ENCODE measurements at regions not wholly inside any gene's neighbourhood (a gene's known extent, or its start where the extent isn't known, plus 50 kb on each side); places are given as distances from the start of the nearest gene placed in this dataset.

- Histone ChIP-seq H3K36me3 (ENCODE audit: insufficient read depth) (no peaks in the 10 kb centered on the region), H3K27ac (ENCODE audit: low read depth) (no peak overlapping the region), H3K4me1 (ENCODE audit: insufficient read depth) (no peaks in the 10 kb centered on the region), H3K4me3 (ENCODE audit: low read depth, low read length) (no peak overlapping the region)
- 90% methylated on average over 7 of the region's 7 CpGs for WGBS
- DNase-seq (ENCODE audit: extremely low spot score): no peak
Observed at GRCh38 chr2:48017136-48017535, 110.8 kb upstream of the FBXO11 start.

- H3K4me3 ChIP-seq (ENCODE audit: low read depth, low read length): no peak overlapping the region
- H3K36me3 ChIP-seq (ENCODE audit: insufficient read depth): no peaks in the 10 kb centered on the region
- no peaks in the 10 kb centered on the region for H3K4me1 ChIP-seq (ENCODE audit: insufficient read depth)
- no peak for DNase-seq (ENCODE audit: extremely low spot score)
- H3K27ac ChIP-seq (ENCODE audit: low read depth): no peak overlapping the region
Observed at GRCh38 chr2:48018480-48018879, 112.2 kb upstream of the FBXO11 start.

GRCh38 chr2:48026865-48027264 lies 120.6 kb upstream of the FBXO11 start:
- H3K4me3 ChIP-seq (ENCODE audit: low read depth, low read length): no peak overlapping the region
- no peak for DNase-seq (ENCODE audit: extremely low spot score)
- H3K4me1 ChIP-seq (ENCODE audit: insufficient read depth): no peaks in the 10 kb centered on the region
- H3K27ac ChIP-seq (ENCODE audit: low read depth): no peak overlapping the region
- 64% methylated on average over 1 of the region's 1 CpG for WGBS
- H3K36me3 ChIP-seq (ENCODE audit: insufficient read depth): no peaks in the 10 kb centered on the region

- no peaks in the 10 kb centered on the region for H3K36me3 ChIP-seq (ENCODE audit: insufficient read depth)
- WGBS: 88% methylated on average over 2 of the region's 2 CpGs
- H3K4me3 ChIP-seq (ENCODE audit: low read depth, low read length): no peak overlapping the region
- no peak for DNase-seq (ENCODE audit: extremely low spot score)
- H3K27ac ChIP-seq (ENCODE audit: low read depth): no peak overlapping the region
- H3K4me1 ChIP-seq (ENCODE audit: insufficient read depth): no peaks in the 10 kb centered on the region
Observed at GRCh38 chr2:48032765-48033164, 126.5 kb upstream of the FBXO11 start.

GRCh38 chr2:48034295-48034694 lies 128.0 kb upstream of the FBXO11 start:
- H3K4me1 ChIP-seq (ENCODE audit: insufficient read depth): no peaks in the 10 kb centered on the region
- no peaks in the 10 kb centered on the region for H3K36me3 ChIP-seq (ENCODE audit: insufficient read depth)
- H3K4me3 ChIP-seq (ENCODE audit: low read depth, low read length): no peak overlapping the region
- no peak overlapping the region for H3K27ac ChIP-seq (ENCODE audit: low read depth)
- DNase-seq (ENCODE audit: extremely low spot score): no peak

- no peaks in the 10 kb centered on the region for H3K36me3 ChIP-seq (ENCODE audit: insufficient read depth)
- no peaks in the 10 kb centered on the region for H3K4me1 ChIP-seq (ENCODE audit: insufficient read depth)
- H3K4me3 ChIP-seq (ENCODE audit: low read depth, low read length): no peak overlapping the region
- H3K27ac ChIP-seq (ENCODE audit: low read depth): no peak overlapping the region
- WGBS: 95% methylated on average over 2 of the region's 2 CpGs
- DNase-seq (ENCODE audit: extremely low spot score): no peak
Observed at GRCh38 chr2:48036312-48036711, 130.0 kb upstream of the FBXO11 start.

GRCh38 chr2:48039209-48039990 lies 133.1 kb upstream of the FBXO11 start:
- no peak overlapping the region for H3K27ac ChIP-seq (ENCODE audit: low read depth)
- no peak overlapping the region for H3K4me3 ChIP-seq (ENCODE audit: low read depth, low read length)
- no peaks in the 10 kb centered on the region for H3K36me3 ChIP-seq (ENCODE audit: insufficient read depth)
- no peak for DNase-seq (ENCODE audit: extremely low spot score)
- H3K4me1 ChIP-seq (ENCODE audit: insufficient read depth): no peaks in the 10 kb centered on the region
- 82% methylated on average over 3 of the region's 3 CpGs for WGBS

GRCh38 chr2:48043131-48043700 lies 136.9 kb upstream of the FBXO11 start:
- whole genome bisulfite sequencing: 83% methylated on average over 4 of the region's 4 CpGs
- H3K27ac ChIP-seq (ENCODE audit: low read depth): no peak overlapping the region
- H3K4me3 ChIP-seq (ENCODE audit: low read depth, low read length): no peak overlapping the region
- H3K36me3 ChIP-seq (ENCODE audit: insufficient read depth): no peaks in the 10 kb centered on the region
- no peak for DNase-seq (ENCODE audit: extremely low spot score)
- no peaks in the 10 kb centered on the region for H3K4me1 ChIP-seq (ENCODE audit: insufficient read depth)

DNA sequence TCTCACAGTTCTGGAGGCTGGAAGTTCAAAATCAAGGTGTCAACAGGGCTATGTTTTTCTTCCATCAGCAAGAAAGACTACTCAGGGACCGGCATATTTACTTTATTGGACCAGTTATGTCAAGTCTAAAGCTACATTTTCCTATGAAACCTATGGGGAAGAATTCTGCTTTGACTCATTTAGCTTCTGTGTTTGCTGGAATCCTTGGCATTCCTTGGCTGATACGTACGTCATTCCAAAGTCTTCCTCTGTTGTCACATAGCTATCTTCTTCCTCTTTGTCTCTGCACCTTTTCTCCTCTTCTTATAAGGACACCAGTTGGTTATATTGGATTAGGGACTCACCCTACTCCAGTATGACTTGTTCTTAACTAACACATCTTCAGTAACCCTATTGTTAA lies 137.4 kb upstream of the FBXO11 start:
- H3K27ac ChIP-seq (ENCODE audit: low read depth): no peak overlapping the region
- no peak for DNase-seq (ENCODE audit: extremely low spot score)
- H3K4me3 ChIP-seq (ENCODE audit: low read depth, low read length): no peak overlapping the region
- no peaks in the 10 kb centered on the region for H3K36me3 ChIP-seq (ENCODE audit: insufficient read depth)
- WGBS: 87% methylated on average over 3 of the region's 3 CpGs
- H3K4me1 ChIP-seq (ENCODE audit: insufficient read depth): no peaks in the 10 kb centered on the region

GRCh38 chr2:48045613-48046012 lies 139.3 kb upstream of the FBXO11 start:
- WGBS: 86% methylated on average over 1 of the region's 1 CpG
- Histone ChIP-seq H3K4me1 (ENCODE audit: insufficient read depth) (no peaks in the 10 kb centered on the region), H3K36me3 (ENCODE audit: insufficient read depth) (no peaks in the 10 kb centered on the region), H3K27ac (ENCODE audit: low read depth) (no peak overlapping the region), H3K4me3 (ENCODE audit: low read depth, low read length) (no peak overlapping the region)
- DNase-seq (ENCODE audit: extremely low spot score): no peak

- Histone ChIP-seq H3K4me1 (ENCODE audit: insufficient read depth) (no peaks in the 10 kb centered on the region), H3K27ac (ENCODE audit: low read depth) (no peak overlapping the region), H3K4me3 (ENCODE audit: low read depth, low read length) (no peak overlapping the region), H3K36me3 (ENCODE audit: insufficient read depth) (no peaks in the 10 kb centered on the region)
- WGBS: 60% methylated on average over 3 of the region's 3 CpGs
- DNase-seq (ENCODE audit: extremely low spot score): no peak
Observed at GRCh38 chr2:48048476-48049171, 142.3 kb upstream of the FBXO11 start.

GRCh38 chr2:48049371-48049770 lies 143.1 kb upstream of the FBXO11 start:
- Histone ChIP-seq H3K27ac (ENCODE audit: low read depth) (no peak overlapping the region), H3K4me3 (ENCODE audit: low read depth, low read length) (no peak overlapping the region), H3K36me3 (ENCODE audit: insufficient read depth) (no peaks in the 10 kb centered on the region), H3K4me1 (ENCODE audit: insufficient read depth) (no peaks in the 10 kb centered on the region)
- no peak for DNase-seq (ENCODE audit: extremely low spot score)
- WGBS: 72% methylated on average over 2 of the region's 2 CpGs

GRCh38 chr2:48050711-48051110 lies 144.4 kb upstream of the FBXO11 start:
- H3K4me3 ChIP-seq (ENCODE audit: low read depth, low read length): no peak overlapping the region

GRCh38 chr2:48059975-48060374 lies 153.7 kb upstream of the FBXO11 start:
- Histone ChIP-seq H3K4me1 (ENCODE audit: insufficient read depth) (no peaks in the 10 kb centered on the region), H3K4me3 (ENCODE audit: low read depth, low read length) (no peak overlapping the region), H3K36me3 (ENCODE audit: insufficient read depth) (no peaks in the 10 kb centered on the region), H3K27ac (ENCODE audit: low read depth) (no peak overlapping the region)
- 58% methylated on average over 1 of the region's 1 CpG for WGBS
- no peak for DNase-seq (ENCODE audit: extremely low spot score)

More at GRCh38 chr2:48050711-48051110, 144.4 kb upstream of the FBXO11 start:
- Histone ChIP-seq H3K27ac (ENCODE audit: low read depth) (no peak overlapping the region), H3K36me3 (ENCODE audit: insufficient read depth) (no peaks in the 10 kb centered on the region), H3K4me1 (ENCODE audit: insufficient read depth) (no peaks in the 10 kb centered on the region)
- DNase-seq (ENCODE audit: extremely low spot score): no peak
- 70% methylated on average over 5 of the region's 5 CpGs for WGBS

All from urinary bladder (tissue), 3 donors.